ENCODE measurements at regions not wholly inside any gene's neighbourhood (a gene's known extent, or its start where the extent isn't known, plus 50 kb on each side); places are given as distances from the start of the nearest gene placed in this dataset.
A peak's percentile ranks its signal among the peaks of the same experiment; 100 is the strongest.

DNA sequence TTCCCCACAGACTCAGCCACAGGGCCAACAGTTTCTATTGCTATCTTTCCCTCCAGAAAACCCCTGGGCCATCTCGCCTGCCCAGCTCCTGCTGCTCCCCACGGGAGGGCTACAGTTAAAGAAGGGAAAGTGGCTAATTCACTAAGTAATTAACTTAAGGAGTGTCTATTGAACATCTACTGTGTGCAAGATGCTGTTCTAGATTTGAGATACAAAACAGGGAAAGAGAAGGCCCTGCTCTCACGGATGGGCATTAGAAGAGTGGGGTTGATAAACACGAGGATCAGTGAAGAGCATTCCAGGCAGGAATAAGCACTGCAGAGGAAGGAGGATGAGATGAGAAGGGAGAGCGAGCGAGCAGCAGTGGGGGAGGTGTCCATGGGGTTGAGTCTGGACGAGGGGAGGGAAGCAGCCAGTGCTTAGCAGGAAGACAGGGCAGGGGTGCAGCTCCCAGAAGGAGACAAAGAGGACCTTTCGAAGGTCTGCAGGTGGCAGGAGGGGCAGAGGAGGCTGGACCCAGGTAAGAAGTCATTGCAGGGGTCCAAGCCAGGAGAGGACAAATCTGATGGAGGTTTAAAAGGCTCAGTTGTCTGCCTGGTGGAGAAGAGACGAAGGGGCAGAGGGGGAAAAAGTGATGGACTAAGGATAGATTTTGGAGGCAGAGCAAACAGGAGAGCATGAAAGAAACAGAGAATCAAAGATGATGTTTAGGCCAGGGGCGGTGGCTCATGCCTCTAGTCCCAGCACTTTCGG is 64.7 kb downstream of the KLF15 start:
- DNase-seq (ENCODE audit: extremely low spot score, unreplicated experiment) = peak; percentile 57
- no peak overlapping the region for H3K4me3 Mint-ChIP-seq (ENCODE audit: unreplicated experiment)
- TF ChIP-seq, protein P1, sequence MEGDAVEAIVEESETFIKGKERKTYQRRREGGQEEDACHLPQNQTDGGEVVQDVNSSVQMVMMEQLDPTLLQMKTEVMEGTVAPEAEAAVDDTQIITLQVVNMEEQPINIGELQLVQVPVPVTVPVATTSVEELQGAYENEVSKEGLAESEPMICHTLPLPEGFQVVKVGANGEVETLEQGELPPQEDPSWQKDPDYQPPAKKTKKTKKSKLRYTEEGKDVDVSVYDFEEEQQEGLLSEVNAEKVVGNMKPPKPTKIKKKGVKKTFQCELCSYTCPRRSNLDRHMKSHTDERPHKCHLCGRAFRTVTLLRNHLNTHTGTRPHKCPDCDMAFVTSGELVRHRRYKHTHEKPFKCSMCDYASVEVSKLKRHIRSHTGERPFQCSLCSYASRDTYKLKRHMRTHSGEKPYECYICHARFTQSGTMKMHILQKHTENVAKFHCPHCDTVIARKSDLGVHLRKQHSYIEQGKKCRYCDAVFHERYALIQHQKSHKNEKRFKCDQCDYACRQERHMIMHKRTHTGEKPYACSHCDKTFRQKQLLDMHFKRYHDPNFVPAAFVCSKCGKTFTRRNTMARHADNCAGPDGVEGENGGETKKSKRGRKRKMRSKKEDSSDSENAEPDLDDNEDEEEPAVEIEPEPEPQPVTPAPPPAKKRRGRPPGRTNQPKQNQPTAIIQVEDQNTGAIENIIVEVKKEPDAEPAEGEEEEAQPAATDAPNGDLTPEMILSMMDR (IDR thresholded peaks at IDR 0.05) = no peak
- H3K27ac Mint-ChIP-seq (ENCODE audit: unreplicated experiment) = no peak overlapping the region
- no peaks in the 10 kb centered on the region for H3K9me3 Mint-ChIP-seq (ENCODE audit: unreplicated experiment)
- H3K27me3 Mint-ChIP-seq (ENCODE audit: unreplicated experiment) = peaks cover 20% of the 10 kb centered on the region
- no peaks in the 10 kb centered on the region for H3K36me3 Mint-ChIP-seq (ENCODE audit: unreplicated experiment)
- peaks cover 6% of the 10 kb centered on the region for H3K4me1 Mint-ChIP-seq (ENCODE audit: unreplicated experiment)

- Mint-ChIP-seq H3K27me3 (ENCODE audit: unreplicated experiment) (peaks cover 19% of the 10 kb centered on the region), H3K9me3 (ENCODE audit: unreplicated experiment) (no peaks in the 10 kb centered on the region), H3K4me1 (ENCODE audit: unreplicated experiment) (peaks cover 15% of the 10 kb centered on the region), H3K4me3 (ENCODE audit: unreplicated experiment) (no peak overlapping the region), H3K36me3 (ENCODE audit: unreplicated experiment) (no peaks in the 10 kb centered on the region), H3K27ac (ENCODE audit: unreplicated experiment) (no peak overlapping the region)
- TF ChIP-seq, protein P1 (IDR thresholded peaks at IDR 0.05) = no peak
- peak; percentile 65 for DNase-seq (ENCODE audit: extremely low spot score, unreplicated experiment)
These were observed 65.7 kb downstream of the KLF15 start for GRCh38 chr3:126291537-126291936.

GRCh38 chr3:126291061-126291460 is 66.1 kb downstream of the KLF15 start:
- TF ChIP-seq, protein P1 (IDR thresholded peaks at IDR 0.05) = no peak
- no peaks in the 10 kb centered on the region for H3K36me3 Mint-ChIP-seq (ENCODE audit: unreplicated experiment)
- no peaks in the 10 kb centered on the region for H3K9me3 Mint-ChIP-seq (ENCODE audit: unreplicated experiment)
- H3K27me3 Mint-ChIP-seq (ENCODE audit: unreplicated experiment) = peaks cover 19% of the 10 kb centered on the region
- no peak overlapping the region for H3K4me3 Mint-ChIP-seq (ENCODE audit: unreplicated experiment)
- peak; percentile 49 for DNase-seq (ENCODE audit: extremely low spot score, unreplicated experiment)
- peaks cover 16% of the 10 kb centered on the region for H3K4me1 Mint-ChIP-seq (ENCODE audit: unreplicated experiment)
- no peak overlapping the region for H3K27ac Mint-ChIP-seq (ENCODE audit: unreplicated experiment)

DNA sequence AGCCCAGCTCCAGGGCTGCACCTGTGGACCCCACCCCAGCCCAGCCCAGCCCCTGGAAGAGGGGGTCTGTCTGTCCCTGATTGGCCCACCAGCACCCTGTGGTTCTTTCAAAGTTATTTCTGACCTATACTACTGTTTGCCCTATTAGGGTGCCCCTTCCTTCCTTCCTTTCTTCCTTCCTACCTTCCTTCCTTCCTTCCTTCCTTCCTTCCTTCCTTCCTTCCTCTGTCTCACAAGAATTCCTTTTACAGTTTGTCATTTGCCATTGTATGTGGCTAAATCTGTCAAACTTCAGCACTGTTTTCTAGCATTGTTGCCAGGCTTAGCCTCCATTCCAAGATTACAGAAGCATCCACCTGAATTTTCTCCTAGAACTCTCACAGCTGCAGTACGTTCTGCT is 66.9 kb downstream of the KLF15 start:
- DNase-seq (ENCODE audit: extremely low spot score, unreplicated experiment) = no peak
- no peak overlapping the region for H3K27ac Mint-ChIP-seq (ENCODE audit: unreplicated experiment)
- H3K4me3 Mint-ChIP-seq (ENCODE audit: unreplicated experiment) = no peak overlapping the region
- TF ChIP-seq, protein P1 (IDR thresholded peaks at IDR 0.05) = no peak
- no peaks in the 10 kb centered on the region for H3K9me3 Mint-ChIP-seq (ENCODE audit: unreplicated experiment)
- peaks cover 16% of the 10 kb centered on the region for H3K4me1 Mint-ChIP-seq (ENCODE audit: unreplicated experiment)
- peaks cover 19% of the 10 kb centered on the region for H3K27me3 Mint-ChIP-seq (ENCODE audit: unreplicated experiment)
- H3K36me3 Mint-ChIP-seq (ENCODE audit: unreplicated experiment) = no peaks in the 10 kb centered on the region

GRCh38 chr3:126289096-126289495 is 68.1 kb downstream of the KLF15 start:
- Mint-ChIP-seq H3K9me3 (ENCODE audit: unreplicated experiment) (no peaks in the 10 kb centered on the region), H3K4me1 (ENCODE audit: unreplicated experiment) (peaks cover 16% of the 10 kb centered on the region), H3K27me3 (ENCODE audit: unreplicated experiment) (peaks cover 19% of the 10 kb centered on the region), H3K4me3 (ENCODE audit: unreplicated experiment) (no peak overlapping the region), H3K27ac (ENCODE audit: unreplicated experiment) (no peak overlapping the region), H3K36me3 (ENCODE audit: unreplicated experiment) (no peaks in the 10 kb centered on the region)
- no peak for DNase-seq (ENCODE audit: extremely low spot score, unreplicated experiment)
- TF ChIP-seq, protein P1 (IDR thresholded peaks at IDR 0.05) = no peak

Data from osteocyte (in vitro differentiated cells).